ENCODE measurements at regions not wholly inside any gene's neighbourhood (a gene's known extent, or its start where the extent isn't known, plus 50 kb on each side); places are given as distances from the start of the nearest gene placed in this dataset.

DNA sequence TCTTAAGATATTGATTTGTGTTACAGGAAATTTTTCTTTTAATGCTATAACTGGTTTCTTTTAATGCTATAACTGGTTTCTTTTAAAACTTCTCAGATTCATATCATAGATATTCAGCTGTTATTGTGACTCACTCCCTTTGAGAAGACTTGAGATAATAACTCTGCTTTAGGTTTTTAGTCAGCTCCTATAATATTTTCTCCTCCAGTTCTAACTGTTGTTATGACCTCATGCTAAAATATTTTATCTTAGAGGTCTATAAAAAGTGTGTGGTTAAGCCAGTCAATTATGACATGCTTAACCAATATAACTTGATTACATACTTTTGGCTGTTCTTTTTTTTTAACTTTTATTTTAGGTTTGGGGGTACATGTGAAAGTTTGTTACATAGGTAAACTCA is 280.2 kb downstream of the PTGER3 start:
- Histone ChIP-seq H3K4me1 (ENCODE audit: control insufficient read depth, extremely low read depth, insufficient read depth, low read length) (no peaks in the 10 kb centered on the region), H4K20me1 (ENCODE audit: control insufficient read depth, extremely low read depth, insufficient read depth, low read length) (no peaks in the 10 kb centered on the region), H3K9ac (ENCODE audit: control insufficient read depth, extremely low read depth, insufficient read depth, low read length) (no peak overlapping the region), H3K79me2 (ENCODE audit: control insufficient read depth, insufficient read depth, low read length) (no peaks in the 10 kb centered on the region), H2AFZ (ENCODE audit: control insufficient read depth, low read length) (no peak overlapping the region), H3K36me3 (ENCODE audit: control insufficient read depth in 2 of 2, extremely low read depth in 1 of 2, insufficient read depth in 2 of 2, low read length in 2 of 2) (no peaks in the 10 kb centered on the region), H3K27ac (ENCODE audit: control insufficient read depth, insufficient read depth, low read length) (no peak overlapping the region), H3K9me1 (ENCODE audit: control insufficient read depth, extremely low read depth, insufficient read depth, low read length) (no peaks in the 10 kb centered on the region), H3K4me3 (ENCODE audit: control insufficient read depth in 2 of 3, extremely low read depth in 1 of 3, insufficient read depth in 2 of 3, low read depth in 1 of 3, low read length in 3 of 3) (no peak overlapping the region), H3K27me3 (ENCODE audit: control insufficient read depth, extremely low read depth, insufficient read depth, low read length) (no peaks in the 10 kb centered on the region), H3K4me2 (ENCODE audit: control insufficient read depth, extremely low read depth, insufficient read depth, low read depth, low read length) (no peak overlapping the region), H3K9me3 (ENCODE audit: control insufficient read depth, low read depth, low read length) (no peaks in the 10 kb centered on the region)
- no peak for FAIRE-seq
- TF ChIP-seq, protein P1, sequence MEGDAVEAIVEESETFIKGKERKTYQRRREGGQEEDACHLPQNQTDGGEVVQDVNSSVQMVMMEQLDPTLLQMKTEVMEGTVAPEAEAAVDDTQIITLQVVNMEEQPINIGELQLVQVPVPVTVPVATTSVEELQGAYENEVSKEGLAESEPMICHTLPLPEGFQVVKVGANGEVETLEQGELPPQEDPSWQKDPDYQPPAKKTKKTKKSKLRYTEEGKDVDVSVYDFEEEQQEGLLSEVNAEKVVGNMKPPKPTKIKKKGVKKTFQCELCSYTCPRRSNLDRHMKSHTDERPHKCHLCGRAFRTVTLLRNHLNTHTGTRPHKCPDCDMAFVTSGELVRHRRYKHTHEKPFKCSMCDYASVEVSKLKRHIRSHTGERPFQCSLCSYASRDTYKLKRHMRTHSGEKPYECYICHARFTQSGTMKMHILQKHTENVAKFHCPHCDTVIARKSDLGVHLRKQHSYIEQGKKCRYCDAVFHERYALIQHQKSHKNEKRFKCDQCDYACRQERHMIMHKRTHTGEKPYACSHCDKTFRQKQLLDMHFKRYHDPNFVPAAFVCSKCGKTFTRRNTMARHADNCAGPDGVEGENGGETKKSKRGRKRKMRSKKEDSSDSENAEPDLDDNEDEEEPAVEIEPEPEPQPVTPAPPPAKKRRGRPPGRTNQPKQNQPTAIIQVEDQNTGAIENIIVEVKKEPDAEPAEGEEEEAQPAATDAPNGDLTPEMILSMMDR (optimal IDR thresholded peaks at IDR 0.05 in 1 of 3, IDR thresholded peaks at IDR 0.05 in 1 of 3, conservative IDR thresholded peaks at IDR 0.05 in 1 of 3; ENCODE audit: extremely low read depth in 1 of 3, insufficient read depth in 2 of 3, low read length in 3 of 3): no peak
- TF ChIP-seq EZH2 (IDR thresholded peaks at IDR 0.05; ENCODE audit: low read length): no peak
- dilution Hi-C loops (cut with MboI; ENCODE audit: extremely low pct_ligation_motif_present, low sequenced_read_pairs): no loop called here
- no peak for DNase-seq (ENCODE audit: low read depth, low spot score)

DNA sequence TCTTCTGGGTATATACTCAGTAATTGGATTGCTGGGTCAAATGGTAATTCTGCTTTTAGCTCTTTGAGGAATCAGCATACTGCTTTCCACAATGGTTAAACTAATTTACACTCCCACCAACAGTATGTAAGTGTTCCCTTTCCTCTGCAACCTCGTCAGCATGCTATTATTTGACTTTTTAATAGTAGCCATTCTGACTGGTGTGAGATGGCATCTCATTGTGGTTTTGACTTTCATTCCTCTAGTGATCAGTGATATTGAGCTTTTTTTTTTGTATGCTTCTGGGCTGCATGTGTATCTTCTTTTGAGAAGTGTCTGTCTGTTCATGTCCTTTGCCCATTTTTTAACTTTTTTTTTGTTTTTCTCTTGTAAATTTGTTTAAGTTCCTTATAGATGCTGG is 279.4 kb downstream of the PTGER3 start:
- H3K36me3 ChIP-seq (ENCODE audit: control insufficient read depth in 2 of 2, extremely low read depth in 1 of 2, insufficient read depth in 2 of 2, low read length in 2 of 2): no peaks in the 10 kb centered on the region
- no peaks in the 10 kb centered on the region for H3K9me3 ChIP-seq (ENCODE audit: control insufficient read depth, low read depth, low read length)
- H3K27me3 ChIP-seq (ENCODE audit: control insufficient read depth, extremely low read depth, insufficient read depth, low read length): no peaks in the 10 kb centered on the region
- DNase-seq (ENCODE audit: low read depth, low spot score): no peak
- dilution Hi-C loops (cut with MboI; ENCODE audit: extremely low pct_ligation_motif_present, low sequenced_read_pairs): no loop called here
- H3K79me2 ChIP-seq (ENCODE audit: control insufficient read depth, insufficient read depth, low read length): no peaks in the 10 kb centered on the region
- H3K9me1 ChIP-seq (ENCODE audit: control insufficient read depth, extremely low read depth, insufficient read depth, low read length): no peaks in the 10 kb centered on the region
- FAIRE-seq: no peak
- H3K4me3 ChIP-seq (ENCODE audit: control insufficient read depth in 2 of 3, extremely low read depth in 1 of 3, insufficient read depth in 2 of 3, low read depth in 1 of 3, low read length in 3 of 3): no peak overlapping the region
- no peak overlapping the region for H3K9ac ChIP-seq (ENCODE audit: control insufficient read depth, extremely low read depth, insufficient read depth, low read length)
- TF ChIP-seq EZH2 (IDR thresholded peaks at IDR 0.05; ENCODE audit: low read length): no peak
- TF ChIP-seq, protein P1 (optimal IDR thresholded peaks at IDR 0.05 in 1 of 3, IDR thresholded peaks at IDR 0.05 in 1 of 3, conservative IDR thresholded peaks at IDR 0.05 in 1 of 3; ENCODE audit: extremely low read depth in 1 of 3, insufficient read depth in 2 of 3, low read length in 3 of 3): no peak
- H3K4me2 ChIP-seq (ENCODE audit: control insufficient read depth, extremely low read depth, insufficient read depth, low read depth, low read length): no peak overlapping the region
- no peak overlapping the region for H2AFZ ChIP-seq (ENCODE audit: control insufficient read depth, low read length)
- no peaks in the 10 kb centered on the region for H4K20me1 ChIP-seq (ENCODE audit: control insufficient read depth, extremely low read depth, insufficient read depth, low read length)
- no peaks in the 10 kb centered on the region for H3K4me1 ChIP-seq (ENCODE audit: control insufficient read depth, extremely low read depth, insufficient read depth, low read length)
- no peak overlapping the region for H3K27ac ChIP-seq (ENCODE audit: control insufficient read depth, insufficient read depth, low read length)
